ENCODE measurements at regions not wholly inside any gene's neighbourhood (a gene's known extent, or its start where the extent isn't known, plus 50 kb on each side); places are given as distances from the start of the nearest gene placed in this dataset.

GRCh38 chr20:10724449-10725173 is 50.8 kb upstream of the JAG1 start:
- no peak for DNase-seq

- no peak for DNase-seq
Observed at GRCh38 chr20:10728873-10729670, 55.3 kb upstream of the JAG1 start.

GRCh38 chr20:10729785-10730184 is 56.0 kb upstream of the JAG1 start:
- no peak for DNase-seq

GRCh38 chr20:10730629-10731183 is 56.9 kb upstream of the JAG1 start:
- no peak for DNase-seq

GRCh38 chr20:10731190-10731965 is 57.6 kb upstream of the JAG1 start:
- DNase-seq: no peak

GRCh38 chr20:10733122-10733521 is 59.3 kb upstream of the JAG1 start:
- DNase-seq: no peak

GRCh38 chr20:10735195-10735949 is 61.6 kb upstream of the JAG1 start:
- DNase-seq: no peak

- DNase-seq: no peak
Observed at GRCh38 chr20:10739134-10739533, 65.3 kb upstream of the JAG1 start.

GRCh38 chr20:10739566-10739965 is 65.8 kb upstream of the JAG1 start:
- no peak for DNase-seq

- no peak for DNase-seq
Observed at GRCh38 chr20:10741060-10741459, 67.3 kb upstream of the JAG1 start.

- no peak for DNase-seq
Observed at GRCh38 chr20:10745790-10746189, 72.0 kb upstream of the JAG1 start.

GRCh38 chr20:10747019-10747418 is 73.2 kb upstream of the JAG1 start:
- no peak for DNase-seq

GRCh38 chr20:10749084-10749483 is 75.3 kb upstream of the JAG1 start:
- DNase-seq: no peak

GRCh38 chr20:10752206-10752605 is 78.4 kb upstream of the JAG1 start:
- DNase-seq: no peak

GRCh38 chr20:10754824-10755223 is 81.0 kb upstream of the JAG1 start:
- no peak for DNase-seq

GRCh38 chr20:10758446-10758845 is 84.6 kb upstream of the JAG1 start:
- no peak for DNase-seq

GRCh38 chr20:10761232-10761631 is 87.4 kb upstream of the JAG1 start:
- peak; percentile 27 for DNase-seq

GRCh38 chr20:10761786-10762185 is 88.0 kb upstream of the JAG1 start:
- peak; percentile 23 for DNase-seq

- no peak for DNase-seq
Observed at GRCh38 chr20:10762216-10762615, 88.4 kb upstream of the JAG1 start.

- no peak for DNase-seq
Observed at GRCh38 chr20:10763112-10763511, 89.3 kb upstream of the JAG1 start.

- DNase-seq: no peak
Observed at GRCh38 chr20:10769700-10770099, 95.9 kb upstream of the JAG1 start.

- DNase-seq: no peak
Observed at GRCh38 chr20:10770753-10771152, 97.0 kb upstream of the JAG1 start.

Measured in NCI-H2029 treated with DMSO at 0.1 percent for 48 hours (cell line).